ENCODE measurements at regions not wholly inside any gene's neighbourhood (a gene's known extent, or its start where the extent isn't known, plus 50 kb on each side); places are given as distances from the start of the nearest gene placed in this dataset.
"Not testable (repeated sequence)": the region's sequence is repeated elsewhere in the genome, so short reads cannot be mapped to it uniquely, and the experiment has no call there.

DNA sequence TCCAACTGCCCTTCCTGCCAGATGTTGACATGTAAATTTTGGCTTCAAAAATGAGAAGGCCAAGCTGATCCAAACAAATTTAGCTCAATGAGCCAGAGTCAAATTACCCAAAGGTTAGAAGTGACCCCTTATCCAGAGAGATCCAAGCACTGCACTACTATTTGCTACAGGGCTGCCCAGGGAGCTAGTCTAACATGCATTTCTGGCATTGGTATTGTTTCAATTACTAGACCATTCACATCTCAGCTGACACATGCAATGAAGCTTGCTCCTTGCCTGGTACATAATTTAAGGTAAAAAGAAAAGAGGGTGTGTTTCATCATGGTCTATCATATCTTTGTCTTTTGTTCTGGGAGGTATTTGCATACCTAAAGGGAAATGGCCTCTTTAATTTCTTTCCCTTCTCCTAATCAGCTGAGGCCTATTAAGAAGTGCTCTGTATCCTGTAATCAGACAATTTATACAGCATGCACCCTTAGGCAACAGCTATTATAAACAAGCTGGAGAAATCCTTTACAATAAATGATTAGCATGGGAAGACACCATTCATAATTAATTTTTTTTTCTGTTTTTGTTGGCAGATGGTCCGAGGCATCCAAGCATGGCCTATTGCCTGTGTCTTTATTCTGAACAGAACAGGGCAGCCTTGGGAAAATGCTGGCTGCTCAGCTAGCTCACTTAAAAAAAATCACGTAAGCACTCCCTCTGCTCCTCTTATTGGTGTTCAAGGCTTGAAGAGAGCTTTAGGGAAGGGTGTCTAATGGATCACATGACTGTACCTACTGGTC, 161.5 kb upstream of the SALL1 start:
- no peak for DNase-seq (ENCODE audit: low spot score)

DNA sequence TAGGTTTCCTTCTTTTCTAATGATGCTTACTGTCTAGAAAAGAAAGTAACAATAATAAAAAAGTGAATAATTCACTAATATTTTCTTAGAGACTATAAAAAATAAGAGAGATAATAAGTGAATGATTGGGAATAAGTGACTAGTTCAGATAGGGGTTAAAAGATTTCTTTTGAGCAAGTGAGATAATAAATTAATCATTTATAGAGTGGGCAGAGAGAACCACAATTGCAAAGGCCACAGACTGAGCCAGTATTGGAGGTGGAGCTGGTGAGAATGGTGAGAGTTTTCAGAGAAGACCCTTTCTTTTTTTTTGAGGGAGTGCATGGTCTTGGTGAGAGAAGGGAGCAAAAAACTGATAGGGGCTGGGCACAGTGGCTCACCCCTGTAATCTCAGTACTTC, 159.1 kb upstream of the SALL1 start:
- no peak for DNase-seq (ENCODE audit: low spot score)

- no peak for DNase-seq (ENCODE audit: low spot score)
These were observed 156.0 kb upstream of the SALL1 start for GRCh38 chr16:51306886-51307595.

DNA sequence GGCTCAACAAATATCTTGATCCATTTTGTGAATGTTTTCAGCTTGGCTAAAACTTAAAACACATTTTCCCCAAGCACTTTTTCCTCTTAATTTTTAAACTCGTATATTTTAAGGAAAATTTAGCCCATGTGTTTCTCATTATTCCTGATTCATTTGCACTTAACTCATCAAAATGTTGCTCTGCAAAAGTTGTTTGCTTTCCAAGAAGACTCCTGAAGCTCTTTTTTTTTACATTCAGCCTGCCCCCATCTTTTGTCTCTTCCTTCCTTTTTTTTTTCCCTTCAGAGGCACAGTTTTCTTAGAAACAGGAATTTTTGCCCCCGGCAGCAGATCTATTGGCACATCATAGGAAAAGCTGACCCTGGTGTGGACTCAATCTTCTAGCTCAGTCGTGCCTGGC, 155.0 kb upstream of the SALL1 start:
- DNase-seq (ENCODE audit: low spot score): no peak

DNA sequence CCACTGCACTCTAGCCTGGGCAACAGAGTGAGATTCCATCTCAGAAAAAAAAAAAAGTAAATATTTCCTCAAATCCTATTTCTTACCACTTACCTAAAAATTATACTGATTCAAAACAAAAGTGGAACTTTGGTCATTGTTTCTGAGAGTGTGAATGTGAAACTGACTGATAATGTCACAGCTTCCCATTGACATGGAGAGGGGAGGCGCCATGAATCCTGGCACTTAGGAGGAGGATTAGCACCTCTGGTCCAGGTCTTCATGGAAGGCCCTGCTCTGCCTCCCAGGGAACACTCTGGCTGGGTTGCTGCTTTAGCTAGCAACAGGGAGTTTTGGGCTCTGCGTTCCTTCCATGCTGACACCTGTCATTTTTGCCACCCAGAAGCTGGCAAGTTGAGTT, 154.3 kb upstream of the SALL1 start:
- DNase-seq (ENCODE audit: low spot score): no peak

- no peak for DNase-seq (ENCODE audit: low spot score)
These were observed 151.0 kb upstream of the SALL1 start for GRCh38 chr16:51302042-51302441.

DNA sequence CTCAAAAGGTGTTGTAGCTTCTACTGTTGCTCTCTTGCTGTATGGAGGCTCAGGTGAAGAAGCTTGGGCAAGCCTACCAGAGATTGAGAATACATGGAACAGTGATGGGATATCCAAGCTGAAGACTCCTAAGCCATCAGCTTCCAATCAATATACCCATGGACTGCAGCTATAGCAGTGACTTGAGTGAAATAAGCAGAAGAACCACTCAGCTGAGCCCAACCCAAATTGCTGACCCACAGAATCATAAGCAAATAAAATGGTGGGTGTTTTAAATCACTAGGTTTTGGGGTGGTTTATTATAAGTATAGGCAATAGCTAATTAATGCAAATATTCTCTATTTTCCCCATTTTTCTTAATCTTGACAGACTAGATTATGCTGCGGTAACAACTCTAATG, 147.7 kb upstream of the SALL1 start:
- DNase-seq (ENCODE audit: low spot score): no peak

DNA sequence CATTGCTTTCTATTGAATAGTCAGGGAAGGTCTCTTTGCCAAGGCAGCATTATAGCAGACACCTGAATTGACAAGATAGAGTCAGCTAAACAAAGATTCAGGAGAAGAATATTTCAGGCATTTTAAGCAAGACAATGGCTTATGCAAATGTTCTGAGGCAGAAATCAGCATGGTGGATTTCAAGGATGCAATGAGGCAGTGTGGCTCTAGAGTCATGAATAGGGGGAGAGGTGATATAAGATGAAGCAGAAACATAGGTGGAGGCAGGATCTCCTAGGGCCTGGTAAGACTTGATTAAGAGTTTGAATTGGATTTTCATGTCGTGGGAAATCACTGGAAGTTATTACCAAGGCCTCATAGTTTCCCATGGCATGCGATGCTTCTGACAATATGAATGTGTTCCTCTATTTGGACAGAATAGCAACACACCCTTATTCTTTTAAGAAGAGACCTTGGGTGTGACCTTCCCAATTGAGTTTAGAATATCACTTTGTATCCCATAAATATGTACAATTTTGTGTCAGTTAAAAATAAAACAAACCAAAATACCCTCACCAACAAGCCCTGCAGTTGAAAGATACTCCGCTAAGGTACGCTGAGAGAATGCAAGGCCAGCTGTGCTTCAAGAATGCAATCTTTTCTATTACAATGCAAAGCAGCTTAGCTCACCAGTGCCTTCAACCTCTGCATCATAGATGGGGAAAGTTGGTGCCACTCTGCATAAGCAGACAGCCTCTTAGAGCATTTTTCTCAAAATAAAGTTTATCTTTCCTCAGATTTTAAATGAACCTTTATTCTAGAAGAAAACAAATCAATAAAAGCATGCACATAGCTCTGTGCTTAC, 139.6 kb upstream of the SALL1 start:
- DNase-seq (ENCODE audit: low spot score): no peak

DNA sequence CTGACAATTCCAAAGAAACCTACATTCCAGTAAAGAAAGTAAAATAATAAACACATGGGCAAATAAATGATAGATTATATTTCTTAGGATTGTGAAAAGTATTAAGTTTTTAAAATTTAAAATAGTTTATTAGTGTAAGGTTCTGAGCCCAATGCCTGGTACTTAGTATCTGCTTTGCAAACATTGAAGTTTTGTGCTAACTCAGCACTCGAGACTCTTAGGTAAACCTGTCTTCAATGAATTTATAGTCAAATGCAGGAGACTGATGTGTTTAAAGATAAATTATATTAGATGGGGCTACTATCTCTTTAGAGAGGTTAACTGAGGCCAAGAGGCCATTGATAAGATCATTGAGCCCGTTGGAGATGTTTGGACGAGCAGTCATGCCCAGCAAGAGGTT, 138.3 kb upstream of the SALL1 start:
- no peak for DNase-seq (ENCODE audit: low spot score)

GRCh38 chr16:51287121-51287755, 136.2 kb upstream of the SALL1 start:
- no peak for DNase-seq (ENCODE audit: low spot score)

DNA sequence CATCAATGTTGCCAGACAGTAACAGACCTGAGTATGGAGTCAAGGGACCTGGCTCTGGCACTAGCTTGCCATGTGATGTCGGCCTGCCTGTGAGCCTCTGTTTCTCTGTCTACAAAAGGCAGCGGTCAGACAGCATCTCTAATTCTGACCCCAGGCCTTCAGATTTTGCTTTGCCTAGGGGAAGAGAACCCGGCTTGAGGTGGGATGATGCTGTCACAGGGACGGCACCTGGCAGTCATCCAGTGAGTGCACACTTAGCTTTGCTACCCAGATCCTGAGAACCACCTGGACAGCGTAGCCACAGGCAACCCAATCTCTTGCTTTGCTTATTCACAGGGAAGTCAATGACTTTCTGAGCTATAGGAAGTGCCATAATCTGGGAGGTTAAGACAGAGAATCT, 135.2 kb upstream of the SALL1 start:
- DNase-seq (ENCODE audit: low spot score): no peak

DNA sequence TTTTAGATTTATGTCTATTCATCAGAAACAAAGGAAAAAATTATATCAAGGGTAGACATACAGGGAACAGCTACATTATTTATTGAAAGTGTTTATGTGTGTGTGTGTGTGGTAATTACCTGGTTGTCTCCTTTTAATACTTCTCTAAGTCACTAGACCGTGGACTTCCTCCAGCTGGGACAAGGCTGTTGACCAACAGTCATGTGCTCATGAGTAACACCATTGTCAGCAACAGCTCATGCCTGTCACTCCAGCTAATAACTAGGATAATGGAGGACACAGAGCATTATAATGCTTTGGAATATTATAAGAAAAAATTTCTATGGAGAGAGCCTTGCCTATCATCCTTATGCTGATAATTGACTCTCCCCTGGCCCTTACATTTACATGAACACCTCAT, 125.3 kb upstream of the SALL1 start:
- DNase-seq (ENCODE audit: low spot score): no peak

DNA sequence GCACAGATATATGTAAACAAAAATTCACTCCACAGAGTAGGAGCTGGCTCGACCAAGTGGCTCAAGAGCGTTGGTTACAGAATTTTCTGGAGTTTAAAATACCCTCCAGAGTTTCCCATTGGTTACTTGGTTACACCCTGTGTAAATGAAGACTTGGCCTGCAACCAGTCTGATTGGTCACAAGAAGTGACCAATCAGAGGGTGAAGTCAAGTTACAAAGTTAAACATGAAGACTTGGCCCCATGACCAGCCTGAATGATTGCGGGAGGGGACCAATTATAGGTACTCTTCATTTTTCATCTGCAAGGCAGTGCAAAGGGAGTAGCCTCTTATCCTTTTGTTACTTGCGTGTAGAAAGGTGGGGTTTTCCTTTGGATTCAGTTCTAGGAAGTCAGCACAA, 121.3 kb upstream of the SALL1 start:
- DNase-seq (ENCODE audit: low spot score): no peak

DNA sequence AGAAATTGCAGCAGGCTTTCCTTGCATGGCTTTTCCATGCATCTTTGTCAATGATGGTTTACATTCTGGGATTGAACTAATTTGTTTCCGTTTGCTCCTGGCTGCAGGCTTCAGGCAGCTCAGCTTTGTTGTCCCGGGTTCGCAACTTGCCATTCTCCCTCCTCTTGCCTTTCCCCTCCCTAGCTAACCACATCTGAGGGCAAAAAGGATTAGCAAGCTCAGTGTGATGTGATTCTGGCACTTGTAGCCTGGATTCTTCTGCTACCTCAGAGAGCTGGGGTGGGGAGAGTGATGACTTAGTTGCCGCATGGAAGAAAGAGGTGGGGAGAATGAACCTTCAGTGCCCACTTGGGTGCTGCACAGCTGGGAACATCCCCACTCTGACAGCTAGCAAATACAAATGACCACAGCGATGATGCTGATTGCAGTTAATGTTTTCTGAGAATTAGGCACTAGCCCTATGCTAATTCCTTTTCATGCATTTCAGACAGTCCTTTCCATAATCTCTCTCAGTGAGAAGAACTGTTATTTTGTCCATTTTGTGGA, 120.2 kb upstream of the SALL1 start:
- DNase-seq (ENCODE audit: low spot score): no peak

DNA sequence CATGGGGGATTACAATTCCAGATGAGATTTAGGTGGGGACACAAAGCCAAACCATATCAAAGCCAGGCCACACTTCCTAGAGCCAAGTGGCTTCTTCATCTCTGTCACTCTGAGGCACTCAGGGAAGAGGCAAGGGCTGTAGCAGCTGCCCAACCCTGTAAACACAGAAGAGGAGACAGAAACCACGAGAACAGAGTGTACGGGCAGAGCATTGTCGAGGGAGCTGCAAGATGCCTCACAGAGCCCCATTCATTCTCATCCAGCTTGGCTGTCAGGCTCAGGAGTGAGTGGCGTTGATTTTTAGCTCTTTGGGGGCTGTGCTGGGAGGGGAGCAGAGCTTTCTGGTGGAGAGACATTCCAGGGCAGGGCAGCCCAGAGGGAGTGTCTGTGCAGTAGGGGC, 117.2 kb upstream of the SALL1 start:
- DNase-seq (ENCODE audit: low spot score): no peak

GRCh38 chr16:51267681-51268080, 116.6 kb upstream of the SALL1 start:
- DNase-seq (ENCODE audit: low spot score): no peak

DNA sequence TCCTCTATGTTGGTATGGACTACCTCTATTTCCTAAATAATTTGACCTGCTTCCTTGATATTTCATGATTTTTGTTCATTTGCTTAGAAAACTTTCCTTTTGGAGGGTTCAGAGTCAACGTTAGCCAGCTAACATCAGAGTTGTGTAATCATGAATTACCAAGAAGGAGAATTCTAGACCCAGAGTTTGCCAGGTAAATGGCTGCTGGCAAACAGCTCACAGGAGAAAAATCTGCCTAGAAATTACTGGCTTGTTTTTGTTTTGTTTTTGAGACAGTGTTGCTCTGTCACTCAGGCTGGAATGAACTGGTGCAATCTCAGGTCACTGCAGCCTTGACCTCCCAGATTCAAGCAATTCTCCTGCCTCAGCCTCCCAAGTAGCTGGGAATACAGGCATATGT, 111.4 kb upstream of the SALL1 start:
- DNase-seq (ENCODE audit: low spot score): no peak

- no peak for DNase-seq (ENCODE audit: low spot score)
These were observed 110.8 kb upstream of the SALL1 start for GRCh38 chr16:51261919-51262318.

- DNase-seq (ENCODE audit: low spot score): no peak
These were observed 104.4 kb upstream of the SALL1 start for GRCh38 chr16:51255349-51255972.

- DNase-seq (ENCODE audit: low spot score): not testable (repeated sequence)
These were observed 103.3 kb upstream of the SALL1 start for GRCh38 chr16:51254390-51254789.

DNA sequence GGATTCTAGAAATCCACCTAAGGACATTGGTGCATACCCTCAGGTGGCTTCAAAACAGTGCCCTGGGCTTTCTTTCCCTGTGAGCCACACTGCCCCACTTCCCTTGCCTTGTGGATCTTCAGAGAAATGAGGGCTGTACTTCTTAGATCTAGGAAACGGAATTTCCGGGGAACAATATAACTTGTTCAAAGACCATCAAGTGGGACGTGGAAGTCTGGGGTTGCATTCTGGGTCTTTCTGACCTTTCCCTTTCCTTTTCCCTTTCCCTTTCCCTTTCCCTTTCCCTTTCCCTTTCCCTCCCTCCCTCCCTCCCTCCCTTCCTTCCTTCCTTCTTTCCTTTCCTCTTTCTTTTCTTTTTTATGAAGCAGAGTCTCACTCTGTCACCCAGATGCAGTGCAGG, 97.1 kb upstream of the SALL1 start:
- DNase-seq (ENCODE audit: low spot score): no peak

- no peak for DNase-seq (ENCODE audit: low spot score)
These were observed 94.6 kb upstream of the SALL1 start for GRCh38 chr16:51245658-51245995.

Measured in HuH-7.5 (cell line).